Loucy (cell line): ENCODE measurements at regions not wholly inside any gene's neighbourhood (a gene's known extent, or its start where the extent isn't known, plus 50 kb on each side); places are given as distances from the start of the nearest gene placed in this dataset.

Source experiments
- H2AFZ ChIP-seq: fragments of 200-600 bp; sonication (generic); 2 replicates; pipeline ENCODE4 v1.6.0; 2016; ENCODE audit warnings: antibody characterized with exemption, mild to moderate bottlenecking, low read length, moderate library complexity
- H3F3A ChIP-seq: fragments of 200-600 bp; 2 replicates; pipeline ENCODE4 v1.6.0; 2016; ENCODE audit warnings: antibody characterized with exemption, low read depth, mild to moderate bottlenecking
- H3K27me3 ChIP-seq: fragments of 200-600 bp; sonication (generic); 2 replicates; pipeline ENCODE4 v1.6.1; 2014; ENCODE audit warnings: low read length, mild to moderate bottlenecking; ENCODE audit not compliant: insufficient read depth, poor library complexity, severe bottlenecking
- H3K36me3 ChIP-seq: fragments of 200-600 bp; sonication (generic); 2 replicates; pipeline ENCODE4 v1.6.1; 2016; ENCODE audit warnings: low read length; ENCODE audit not compliant: insufficient read depth
- H3K4me1 ChIP-seq: fragments of 200-600 bp; sonication (generic); 2 replicates; pipeline ENCODE4 v1.5.1; 2014; ENCODE audit warnings: low read length, mild to moderate bottlenecking; ENCODE audit not compliant: insufficient read depth, poor library complexity, severe bottlenecking
- H3K4me2 ChIP-seq: fragments of 200-600 bp; sonication (generic); 2 replicates; pipeline ENCODE4 v1.6.0; 2014; ENCODE audit warnings: antibody characterized with exemption, low read length, low read depth, mild to moderate bottlenecking; ENCODE audit not compliant: poor library complexity, severe bottlenecking
- H3K4me3 ChIP-seq: fragments of 200-600 bp; sonication (generic); 2 replicates; pipeline ENCODE4 v1.5.1; 2014; ENCODE audit warnings: low read length, mild to moderate bottlenecking, mixed read lengths; ENCODE audit not compliant: poor library complexity, severe bottlenecking
- H3K79me2 ChIP-seq: fragments of 200-600 bp; sonication (generic); 2 replicates; pipeline ENCODE4 v1.6.1; 2014; ENCODE audit warnings: low read length; ENCODE audit not compliant: insufficient read depth
- H3K9ac ChIP-seq: fragments of 200-600 bp; sonication (generic); 2 replicates; pipeline ENCODE4 v1.6.0; 2014; ENCODE audit warnings: mild to moderate bottlenecking, low read depth, low read length, moderate library complexity; ENCODE audit not compliant: poor library complexity, severe bottlenecking
- H3K9me2 ChIP-seq: fragments of 200-600 bp; sonication (generic); replicated peaks from 2 replicates; pipeline ENCODE4 v1.6.1; 2016; ENCODE audit warnings: low read depth, low read length, mixed read lengths
- H3K9me3 ChIP-seq: fragments of 200-600 bp; sonication (generic); 2 replicates; pipeline ENCODE4 v1.6.1; 2014; ENCODE audit warnings: mild to moderate bottlenecking, antibody characterized with exemption, low read length, low read depth; ENCODE audit not compliant: insufficient read depth
- H4K20me1 ChIP-seq: fragments of 200-600 bp; sonication (generic); 2 replicates; pipeline ENCODE4 v1.6.0; 2014; ENCODE audit warnings: antibody characterized with exemption, low read length, mild to moderate bottlenecking; ENCODE audit not compliant: insufficient read depth, poor library complexity, severe bottlenecking
- EZH2phosphoT487 ChIP-seq: fragments of 200-600 bp; IDR thresholded peaks from 2 replicates; pipeline ENCODE4 v1.6.1; 2018; ENCODE audit warnings: antibody characterized with exemption, mild to moderate bottlenecking, moderate library complexity, borderline replicate concordance
- TF ChIP-seq, protein P1 (sequence below): fragments of 200-600 bp; sonication (generic); conservative IDR thresholded peaks from 2 replicates; pipeline ENCODE4 v1.5.1; 2014; ENCODE audit warnings: mild to moderate bottlenecking, antibody characterized with exemption, low read length

DNA sequence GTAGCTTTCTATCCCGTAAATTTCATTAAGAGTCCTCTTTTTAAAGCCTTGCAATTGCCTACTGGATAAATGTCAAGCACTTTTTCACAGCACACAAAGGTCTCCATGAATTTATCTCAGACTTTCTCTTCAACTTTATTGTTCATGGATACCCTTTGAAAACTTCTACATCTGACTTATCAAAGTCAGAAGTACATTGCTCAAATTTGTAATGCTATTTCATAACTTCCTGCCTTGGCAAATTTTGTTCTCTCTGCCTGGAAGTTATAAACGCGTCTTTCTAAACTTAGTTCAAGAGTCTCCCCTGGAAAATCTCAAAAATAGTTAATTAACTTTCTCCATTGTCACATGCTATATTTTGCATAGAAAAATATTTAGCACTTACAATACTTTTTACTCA is 55.9 kb upstream of the RERGL start:
- no peaks in the 10 kb centered on the region for H3K9me2 ChIP-seq
- no peaks in the 10 kb centered on the region for H3K79me2 ChIP-seq
- no peak overlapping the region for H3K9ac ChIP-seq
- no peak for TF ChIP-seq EZH2phosphoT487
- TF ChIP-seq, protein P1, sequence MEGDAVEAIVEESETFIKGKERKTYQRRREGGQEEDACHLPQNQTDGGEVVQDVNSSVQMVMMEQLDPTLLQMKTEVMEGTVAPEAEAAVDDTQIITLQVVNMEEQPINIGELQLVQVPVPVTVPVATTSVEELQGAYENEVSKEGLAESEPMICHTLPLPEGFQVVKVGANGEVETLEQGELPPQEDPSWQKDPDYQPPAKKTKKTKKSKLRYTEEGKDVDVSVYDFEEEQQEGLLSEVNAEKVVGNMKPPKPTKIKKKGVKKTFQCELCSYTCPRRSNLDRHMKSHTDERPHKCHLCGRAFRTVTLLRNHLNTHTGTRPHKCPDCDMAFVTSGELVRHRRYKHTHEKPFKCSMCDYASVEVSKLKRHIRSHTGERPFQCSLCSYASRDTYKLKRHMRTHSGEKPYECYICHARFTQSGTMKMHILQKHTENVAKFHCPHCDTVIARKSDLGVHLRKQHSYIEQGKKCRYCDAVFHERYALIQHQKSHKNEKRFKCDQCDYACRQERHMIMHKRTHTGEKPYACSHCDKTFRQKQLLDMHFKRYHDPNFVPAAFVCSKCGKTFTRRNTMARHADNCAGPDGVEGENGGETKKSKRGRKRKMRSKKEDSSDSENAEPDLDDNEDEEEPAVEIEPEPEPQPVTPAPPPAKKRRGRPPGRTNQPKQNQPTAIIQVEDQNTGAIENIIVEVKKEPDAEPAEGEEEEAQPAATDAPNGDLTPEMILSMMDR: no peak
- H2AFZ ChIP-seq: no peak overlapping the region
- H3F3A ChIP-seq: no peaks in the 10 kb centered on the region
- H4K20me1 ChIP-seq: no peaks in the 10 kb centered on the region
- H3K9me3 ChIP-seq: no peaks in the 10 kb centered on the region
- no peaks in the 10 kb centered on the region for H3K27me3 ChIP-seq
- H3K36me3 ChIP-seq: no peaks in the 10 kb centered on the region
- no peak overlapping the region for H3K4me2 ChIP-seq
- no peaks in the 10 kb centered on the region for H3K4me1 ChIP-seq
- no peak overlapping the region for H3K4me3 ChIP-seq

DNA sequence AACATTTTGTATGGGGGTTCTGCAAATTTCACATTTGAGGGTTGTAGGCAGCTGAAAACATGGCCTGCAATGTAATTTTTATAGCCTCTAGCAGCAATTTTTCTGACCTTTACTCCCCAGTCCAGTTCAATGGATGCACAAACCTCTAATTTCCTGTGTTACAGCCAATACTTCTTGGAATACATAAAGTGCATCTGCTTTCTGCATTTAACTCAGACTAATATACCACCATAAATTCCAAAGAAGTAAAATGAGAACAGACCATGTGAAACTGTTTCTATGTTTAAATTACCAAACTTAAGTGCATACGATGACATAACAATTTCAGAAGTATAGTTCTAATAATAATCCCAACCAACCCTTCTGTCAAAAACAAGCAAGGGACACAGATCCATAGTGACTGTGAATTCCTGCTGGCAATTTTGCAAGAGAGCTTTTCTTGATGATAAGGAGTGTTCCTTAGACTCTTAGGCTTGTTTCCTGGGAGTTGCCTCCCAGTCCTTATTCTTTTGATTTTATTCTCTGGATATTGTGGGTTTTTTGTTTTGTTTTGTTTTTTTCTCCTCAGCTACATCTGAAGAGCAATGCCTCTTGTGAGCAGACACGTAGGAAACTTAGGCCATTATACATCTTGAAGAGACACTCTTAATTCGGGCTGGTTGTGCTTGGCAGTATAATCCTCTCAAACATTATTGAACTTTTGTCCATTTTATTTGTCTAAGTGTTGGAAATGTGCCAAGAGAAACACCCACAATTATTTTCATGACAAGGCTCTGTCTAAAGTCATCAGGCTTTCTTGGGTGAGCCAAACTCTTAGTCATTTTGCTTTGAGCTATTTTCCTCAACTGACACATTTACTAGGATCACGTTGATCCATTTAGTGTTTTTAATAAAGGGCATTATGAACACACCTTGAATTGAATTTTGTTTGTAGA is 51.3 kb upstream of the RERGL start:
- Histone ChIP-seq H3K27me3 (no peaks in the 10 kb centered on the region), H4K20me1 (no peaks in the 10 kb centered on the region), H3K9me2 (no peaks in the 10 kb centered on the region), H3K9ac (no peak overlapping the region), H3F3A (no peaks in the 10 kb centered on the region), H3K9me3 (no peaks in the 10 kb centered on the region), H2AFZ (no peak overlapping the region; the same call in 1 of the 2 replicates), H3K79me2 (no peaks in the 10 kb centered on the region), H3K4me2 (no peak overlapping the region), H3K4me1 (no peaks in the 10 kb centered on the region), H3K4me3 (no peak overlapping the region), H3K36me3 (no peaks in the 10 kb centered on the region)
- no peak for TF ChIP-seq EZH2phosphoT487
- TF ChIP-seq, protein P1: no peak

DNA sequence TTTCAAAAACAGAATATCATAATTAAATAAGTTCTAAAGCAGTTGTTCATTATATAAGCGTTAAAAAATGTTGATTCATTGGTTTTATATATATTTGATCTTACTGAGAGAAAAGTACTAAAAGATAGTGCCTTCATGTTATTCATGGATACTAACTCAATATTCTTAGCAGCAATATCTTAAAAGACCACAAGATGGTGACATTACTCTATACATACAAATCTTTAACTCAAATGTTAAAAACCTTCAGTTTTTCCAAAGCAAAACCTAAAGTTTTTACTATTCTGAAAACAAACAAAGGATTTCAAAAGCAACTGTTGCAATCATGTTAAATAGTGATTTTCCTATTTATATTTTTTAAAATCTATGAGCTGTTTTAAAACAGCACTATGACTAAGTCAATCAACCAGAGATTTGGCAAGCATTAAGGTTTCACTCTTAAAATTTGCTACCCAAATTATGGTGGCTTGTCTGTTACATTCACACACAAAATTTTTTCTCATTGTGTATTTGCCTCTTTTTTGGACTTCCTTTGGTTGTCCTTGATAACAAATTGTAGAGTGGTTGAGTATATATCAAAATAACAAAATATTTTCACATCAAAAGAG is 50.1 kb upstream of the RERGL start:
- Histone ChIP-seq H3K27me3 (no peaks in the 10 kb centered on the region), H3F3A (no peaks in the 10 kb centered on the region), H3K9me2 (no peaks in the 10 kb centered on the region), H3K4me2 (no peak overlapping the region), H3K4me3 (no peak overlapping the region), H3K9me3 (no peaks in the 10 kb centered on the region), H3K9ac (no peak overlapping the region), H2AFZ (no peak overlapping the region), H3K36me3 (no peaks in the 10 kb centered on the region), H3K79me2 (no peaks in the 10 kb centered on the region), H3K4me1 (no peaks in the 10 kb centered on the region), H4K20me1 (no peaks in the 10 kb centered on the region)
- TF ChIP-seq, protein P1: peak; percentile 71
- no peak for TF ChIP-seq EZH2phosphoT487
